IMR-90 (cell line): ENCODE measurements at regions not wholly inside any gene's neighbourhood (a gene's known extent, or its start where the extent isn't known, plus 50 kb on each side); places are given as distances from the start of the nearest gene placed in this dataset.

ENCODE experiments used
- ATAC-seq: fragments of 200-7000 bp; cut with Tn5 transposase; 2 replicates; pipeline ENCODE4 v1.9.1; 2020; ENCODE audit warnings: low read depth, mild to moderate bottlenecking, moderate library complexity
- BruUV-seq: library from RNA; stranded (reverse); fragments of 400-500 nt; replicated peaks from 2 replicates; lab custom pipeline; 2021; lab: Mats Ljungman, UMichigan
- CTCF ChIA-PET: fragments of 300-600 bp; formaldehyde crosslinking; extraction: SDS; loops from one replicate; lab custom pipeline; 2021; ENCODE audit warnings: antibody characterized with exemption; lab: Yijun Ruan, JAX
- POLR2A ChIA-PET: fragments of 300-600 bp; sonication (Branson Sonifier 250); formaldehyde crosslinking; loops from one replicate; lab custom pipeline; 2022; ENCODE audit warnings: antibody characterized with exemption; ENCODE audit not compliant: unreplicated experiment; lab: Charles Lee
- DNase-seq: peaks from one replicate; pipeline ENCODE4 v3.0.0; 2013
- H2AFZ ChIP-seq: replicated peaks from 2 replicates; pipeline ENCODE3; 2013; ENCODE audit warnings: low read length, mild to moderate bottlenecking; ENCODE audit not compliant: poor library complexity
- H2AK5ac ChIP-seq: 2 replicates; pipeline ENCODE4 v1.6.1; 2013; ENCODE audit warnings: low read depth, low read length, inconsistent platforms
- H2AK9ac ChIP-seq: replicated peaks from 2 replicates; pipeline ENCODE3; 2013; ENCODE audit warnings: mild to moderate bottlenecking, low read depth, low read length, moderate library complexity; ENCODE audit not compliant: poor library complexity
- H2BK120ac ChIP-seq: 2 replicates; pipeline ENCODE4 v1.6.1; 2013; ENCODE audit warnings: low read depth, low read length, inconsistent platforms
- H2BK15ac ChIP-seq: 3 replicates; pipeline ENCODE4 v1.6.1; 2013; ENCODE audit warnings: low read depth, low read length, inconsistent platforms
- H2BK20ac ChIP-seq: 2 replicates; pipeline ENCODE4 v1.6.1; 2013; ENCODE audit warnings: low read depth, mild to moderate bottlenecking, inconsistent platforms, low read length, moderate library complexity
- H2BK5ac ChIP-seq: 2 replicates; pipeline ENCODE4 v1.6.1; 2013; ENCODE audit warnings: mild to moderate bottlenecking, low read depth, low read length, inconsistent platforms; ENCODE audit not compliant: poor library complexity, severe bottlenecking
- H3K14ac ChIP-seq: replicated peaks from 2 replicates; pipeline ENCODE4 v1.6.1; 2013; ENCODE audit warnings: low read depth, low read length, inconsistent platforms
- H3K18ac ChIP-seq: 2 replicates; pipeline ENCODE4 v1.6.1; 2013; ENCODE audit warnings: low read depth, low read length, control low read depth
- H3K23ac ChIP-seq: 2 replicates; pipeline ENCODE4 v1.6.1; 2013; ENCODE audit warnings: low read depth, low read length, inconsistent platforms
- H3K27ac ChIP-seq: 2 replicates; pipeline ENCODE4 v1.5.1; 2013; ENCODE audit warnings: mild to moderate bottlenecking, control low read depth, low read length; ENCODE audit not compliant: insufficient read depth
- H3K27me3 ChIP-seq: 2 replicates; pipeline ENCODE4 v1.6.1; 2013; ENCODE audit warnings: low read length; ENCODE audit not compliant: control insufficient read depth, insufficient read depth
- H3K36me3 ChIP-seq: 2 replicates; pipeline ENCODE4 v1.6.1; 2013; ENCODE audit warnings: low read length, mixed read lengths; ENCODE audit not compliant: control insufficient read depth, insufficient read depth
- H3K4ac ChIP-seq: 2 replicates; pipeline ENCODE4 v1.6.1; 2013; ENCODE audit warnings: low read depth, low read length, inconsistent platforms
- H3K4me1 ChIP-seq: 2 replicates; pipeline ENCODE4 v1.6.1; 2013; ENCODE audit warnings: low read length, mixed read lengths; ENCODE audit not compliant: control insufficient read depth, insufficient read depth
- H3K4me2 ChIP-seq: 2 replicates; pipeline ENCODE4 v1.6.1; 2013; ENCODE audit warnings: low read depth, mild to moderate bottlenecking, control low read depth, low read length, moderate library complexity
- H3K4me3 ChIP-seq: 2 replicates; pipeline ENCODE4 v1.5.1; 2013; ENCODE audit warnings: low read depth, mild to moderate bottlenecking, control low read depth, low read length, moderate library complexity; ENCODE audit not compliant: insufficient read depth
- H3K56ac ChIP-seq: 2 replicates; pipeline ENCODE4 v1.6.1; 2013; ENCODE audit warnings: low read length, inconsistent platforms; ENCODE audit not compliant: insufficient read depth; ENCODE audit errors: extremely low read depth
- H3K79me1 ChIP-seq, 2 experiments: 2 replicates each; pipeline ENCODE4 v1.6.1; 2013; ENCODE audit warnings: low read length in 2 of 2, inconsistent platforms in 1 of 2, low read depth in 1 of 2
- H3K9ac ChIP-seq: 2 replicates; pipeline ENCODE4 v1.6.1; 2013; ENCODE audit warnings: low read depth, low read length, control low read depth
- H3K9me1 ChIP-seq: 2 replicates; pipeline ENCODE4 v1.6.1; 2013; ENCODE audit warnings: low read length, inconsistent platforms; ENCODE audit not compliant: insufficient read depth
- H3K9me3 ChIP-seq: 2 replicates; pipeline ENCODE4 v1.6.1; 2013; ENCODE audit warnings: low read length; ENCODE audit not compliant: control insufficient read depth, insufficient read depth
- H4K20me1 ChIP-seq: 2 replicates; pipeline ENCODE4 v1.6.1; 2013; ENCODE audit warnings: low read length, inconsistent platforms; ENCODE audit not compliant: insufficient read depth
- H4K5ac ChIP-seq: 2 replicates; pipeline ENCODE4 v1.6.1; 2013; ENCODE audit warnings: mild to moderate bottlenecking, low read depth, low read length, control low read depth
- H4K8ac ChIP-seq, 2 experiments: 2 replicates each; pipeline ENCODE4 v1.6.1; 2013; ENCODE audit warnings: low read depth in 2 of 2, low read length in 2 of 2, control low read depth in 1 of 2, inconsistent platforms in 1 of 2
- H4K91ac ChIP-seq: 2 replicates; pipeline ENCODE4 v1.6.1; 2013; ENCODE audit warnings: low read depth, low read length, inconsistent platforms; ENCODE audit not compliant: insufficient read depth
- ELK1 ChIP-seq: fragments of 150-350 bp; IDR thresholded peaks from 2 replicates; pipeline ENCODE4 v1.6.1; 2016; ENCODE audit warnings: low read depth, mild to moderate bottlenecking, low read length, moderate library complexity, borderline replicate concordance
- MAZ ChIP-seq: IDR thresholded peaks from 2 replicates; pipeline ENCODE4 v1.6.1; 2012; ENCODE audit warnings: low read depth, mild to moderate bottlenecking, low read length, improper control_type of control experiment, moderate library complexity, borderline replicate concordance
- NFE2L2 ChIP-seq: fragments of 150-350 bp; IDR thresholded peaks from 2 replicates; pipeline ENCODE4 v1.6.1; 2016; ENCODE audit warnings: low read depth, mild to moderate bottlenecking, low read length
- POLR2A ChIP-seq: IDR thresholded peaks from 2 replicates; pipeline ENCODE4 v1.6.1; 2012; ENCODE audit warnings: mild to moderate bottlenecking, low read depth, low read length
- SMC3 ChIP-seq: fragments of 150-350 bp; IDR thresholded peaks from 2 replicates; pipeline ENCODE4 v1.6.1; 2016; ENCODE audit warnings: low read depth, mild to moderate bottlenecking, antibody characterized with exemption, low read length, moderate library complexity
- WGBS, 2 experiments: methylation state at CpG; one replicate each; pipeline versions ENCODE4 v1.1.5 to v1.1.7; 2013; ENCODE audit warnings: missing lambda C conversion rate in 2 of 2; ENCODE audit not compliant: insufficient read length in 1 of 2; ENCODE audit errors: extremely low coverage in 2 of 2; 5-methylcytosine and 5-hydroxymethylcytosine counted together
- dilution Hi-C: fragments of 300-500 bp; cut with HindIII; formaldehyde crosslinking; loops from one replicate; pipeline ENCODE4 v1.14.3; 2018; ENCODE audit warnings: low sequenced_read_pairs; ENCODE audit not compliant: unreplicated experiment
- in situ Hi-C: fragments of 300-500 bp; cut with MboI; formaldehyde crosslinking; loops from 3 replicates; pipeline ENCODE4 v1.14.3; 2019; ENCODE audit warnings: low sequenced_read_pairs, inconsistent platforms, mixed read lengths
- intact Hi-C: fragments of 100-400 bp; cut with micrococcal nuclease; formaldehyde crosslinking; loops from 2 replicates; pipeline ENCODE4 v1.10.0; 2022

GRCh38 chr6:105810922-105811482 is 275.1 kb upstream of the PRDM1 start:
- Histone ChIP-seq H3K18ac (peak overlapping the region; percentile 71), H3K23ac (peak overlapping the region; percentile 71; the same call in 1 of the 2 replicates), H2BK15ac (peak overlapping the region; percentile 77), H2BK120ac (peak overlapping the region; percentile 97), H3K4me3 (no peak overlapping the region), H3K56ac (peak overlapping the region; percentile 52; the same call in 1 of the 2 replicates), H2AK5ac (peak overlapping the region; percentile 92), H3K36me3 (no peaks in the 10 kb centered on the region), H3K79me1 (no peaks in the 10 kb centered on the region), H3K9me3 (no peaks in the 10 kb centered on the region), H2AFZ (peak overlapping the region; percentile 74), H2BK5ac (peak overlapping the region; percentile 84), H3K14ac (peak overlapping the region; percentile 84), H3K9ac (no peak overlapping the region), H3K27me3 (no peaks in the 10 kb centered on the region), H3K4me1 (peaks cover 23% of the 10 kb centered on the region; the same call in 1 of the 2 replicates), H3K9me1 (peaks cover 12% of the 10 kb centered on the region), H4K20me1 (no peaks in the 10 kb centered on the region), H4K8ac (peak overlapping the region; percentile 30 to 88), H4K5ac (peak overlapping the region; percentile 26), H2AK9ac (peak overlapping the region; percentile 53), H4K91ac (peak overlapping the region; percentile 89), H2BK20ac (peak overlapping the region; percentile 98), H3K27ac (peak overlapping the region; percentile 55; the same call in 1 of the 2 replicates), H3K4me2 (no peak overlapping the region), H3K4ac (peak overlapping the region; percentile 90)
- ChIA-PET POLR2A (interaction anchor here (0.5 kb wide), 1 partner anchor 479 kb away, joined by 5 read pairs; no protein-coding TSS in a partner anchor), CTCF (no interaction called here)
- DNase-seq (no peak), ATAC-seq (no peak)
- WGBS, 2 experiments, result no CpG with 5 or more reads among the region's 3 CpGs
- TF ChIP-seq POLR2A (no peak), ELK1 (no peak), SMC3 (no peak), MAZ (no peak), NFE2L2 (no peak)
- dilution Hi-C loops, result no loop called here
- intact Hi-C loops, result no loop called here
- in situ Hi-C loops, result no loop called here
- no TSS peak for BruUV-seq
